GM18505 (cell line): ENCODE measurements at regions not wholly inside any gene's neighbourhood (a gene's known extent, or its start where the extent isn't known, plus 50 kb on each side); places are given as distances from the start of the nearest gene placed in this dataset.
"Not testable (repeated sequence)": the region's sequence is repeated elsewhere in the genome, so short reads cannot be mapped to it uniquely, and the experiment has no call there.

Experiments used
- ATAC-seq: cut with Tn5 transposase; IDR thresholded peaks from one replicate; pipeline ENCODE4 v1.9.1; 2021; ENCODE audit not compliant: unreplicated experiment
- POLR2A ChIP-seq: IDR thresholded peaks from 4 replicates; pipeline ENCODE4 v1.6.1; 2011; ENCODE audit warnings: borderline replicate concordance; ENCODE audit not compliant: insufficient read depth, insufficient read length; ENCODE audit errors: extremely low read depth

DNA sequence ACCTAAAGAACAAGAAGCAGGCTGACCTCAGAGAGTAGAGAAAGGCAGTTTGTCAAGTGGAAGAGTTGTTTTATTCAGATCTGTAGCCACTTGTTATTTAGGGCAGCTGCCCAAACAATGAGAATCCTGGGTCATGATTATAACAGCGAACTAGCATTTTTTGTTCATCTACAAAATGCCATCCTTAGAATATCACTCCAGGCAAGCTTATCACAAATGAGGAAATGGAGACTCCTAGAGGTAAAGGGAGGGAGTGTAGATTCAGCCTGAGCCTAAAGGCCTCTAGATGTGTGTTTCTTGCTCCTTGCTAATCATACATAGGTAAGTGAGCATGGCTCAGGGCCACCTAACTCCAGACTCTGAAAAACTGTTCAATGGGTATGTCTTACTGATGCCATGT, 126.1 kb downstream of the HNMT start:
- ATAC-seq: peak; percentile 71
- TF ChIP-seq POLR2A: no peak

DNA sequence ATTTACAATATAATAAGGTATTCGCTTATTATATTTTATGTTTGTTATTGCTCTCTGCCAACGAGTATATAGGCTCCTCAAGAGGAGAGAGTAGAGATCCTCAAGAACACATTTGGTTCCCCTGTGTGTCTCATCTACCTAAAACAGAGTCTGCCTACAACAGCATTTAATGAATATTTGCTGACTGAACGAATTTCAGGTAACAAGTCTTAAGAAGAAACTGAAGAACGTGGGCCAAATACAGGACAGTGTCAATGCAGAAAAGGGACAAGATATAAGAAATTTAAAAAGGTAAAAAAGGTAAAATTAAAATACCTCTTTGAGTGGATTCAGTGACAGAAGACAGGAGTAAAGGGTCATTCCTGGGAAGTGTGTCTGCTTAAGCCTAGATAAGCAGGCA, 129.2 kb downstream of the HNMT start:
- no peak for ATAC-seq
- TF ChIP-seq POLR2A: no peak

DNA sequence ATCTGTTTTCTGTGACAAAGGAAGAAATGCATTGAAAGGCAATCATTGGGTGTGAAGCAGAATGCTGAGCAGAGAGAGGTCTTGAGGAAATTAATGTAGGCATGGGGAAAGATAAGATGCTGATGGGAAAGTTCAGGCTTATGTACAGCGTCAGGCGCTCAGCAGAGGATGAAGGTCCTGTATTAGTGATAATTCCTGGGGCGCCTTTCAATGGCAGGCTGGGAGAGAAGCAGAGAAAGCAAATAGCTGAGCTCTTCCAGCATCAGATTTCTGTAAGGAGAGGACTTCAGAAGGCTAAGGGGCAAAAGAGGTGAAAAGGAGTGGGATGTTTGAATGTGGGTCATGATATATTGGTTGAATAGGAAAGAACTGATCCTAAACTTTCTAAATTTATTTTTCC, 129.8 kb downstream of the HNMT start:
- no peak for TF ChIP-seq POLR2A
- ATAC-seq: no peak

DNA sequence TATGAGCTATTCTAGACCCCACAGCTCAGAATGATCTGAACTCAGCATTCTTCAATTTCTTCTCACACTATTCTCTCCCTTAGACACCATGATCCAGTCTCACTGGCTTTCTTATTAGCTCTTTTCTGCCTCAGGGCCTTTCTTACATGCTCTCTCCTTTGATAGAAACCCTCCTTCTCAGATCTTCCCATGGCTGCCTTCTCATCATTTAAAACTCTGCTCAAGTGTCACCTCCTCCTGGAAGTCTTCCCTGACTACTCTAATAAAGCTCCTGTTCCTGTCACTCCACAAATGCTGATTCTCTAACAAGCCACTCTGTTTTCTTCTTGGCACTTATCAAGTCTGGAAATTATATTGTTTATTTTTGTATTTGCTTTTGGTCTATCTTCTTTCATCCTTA, 131.1 kb downstream of the HNMT start:
- no peak for TF ChIP-seq POLR2A
- no peak for ATAC-seq

DNA sequence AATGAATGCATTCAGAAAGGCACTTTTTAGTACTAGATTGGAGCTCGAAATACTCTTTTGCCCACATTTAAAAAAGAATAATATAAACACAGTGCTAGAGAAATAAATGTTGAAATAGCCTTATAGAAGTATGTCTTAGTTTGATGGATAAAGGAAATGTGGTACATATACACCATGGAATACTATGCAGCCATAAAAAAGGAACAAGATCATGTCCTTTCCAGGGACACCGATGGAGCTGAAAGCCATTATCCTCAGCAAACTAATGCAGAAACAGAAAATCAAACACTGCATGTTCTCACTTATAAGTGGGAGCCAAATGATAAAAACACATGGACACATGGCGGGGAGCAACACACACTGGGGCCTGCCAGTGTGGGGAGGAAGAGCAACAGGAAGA, 135.0 kb downstream of the HNMT start:
- ATAC-seq: not testable (repeated sequence)

DNA sequence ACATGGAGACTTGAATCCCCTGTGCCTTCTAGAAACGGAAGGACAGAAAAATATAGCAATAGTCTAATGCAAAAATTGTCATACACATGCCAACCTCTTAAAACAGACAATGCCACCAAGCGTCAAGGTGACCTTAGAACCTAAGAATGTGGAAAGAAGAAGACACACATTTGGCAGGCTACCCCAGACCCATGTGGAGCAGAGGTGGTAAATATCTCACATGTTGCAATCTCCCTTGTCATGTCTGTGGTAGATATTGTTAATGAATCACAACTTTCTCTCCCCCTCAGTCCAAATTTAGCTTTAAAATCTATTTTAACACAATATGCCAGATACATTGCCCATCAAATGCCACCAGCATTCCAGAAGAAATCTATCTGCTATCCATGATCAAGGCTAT, 137.4 kb downstream of the HNMT start:
- ATAC-seq: no peak
- no peak for TF ChIP-seq POLR2A

DNA sequence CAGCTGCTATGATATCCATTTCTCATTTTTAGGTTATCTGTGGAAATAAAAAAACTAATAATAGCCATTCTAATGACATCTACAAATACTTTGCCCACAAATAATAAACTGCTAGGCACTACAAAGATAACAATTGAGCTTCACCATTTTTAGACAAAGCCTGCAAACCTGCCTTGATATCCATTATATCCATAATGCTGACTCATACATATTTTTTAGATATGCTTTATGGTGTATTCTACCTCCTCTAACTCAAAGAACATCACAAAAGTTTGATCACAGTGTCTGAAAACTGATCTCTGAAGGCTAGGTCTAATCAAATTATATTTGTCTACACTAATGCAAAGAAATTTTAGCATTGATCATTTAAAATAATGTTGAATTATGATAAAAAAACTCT, 138.4 kb downstream of the HNMT start:
- ATAC-seq: no peak
- TF ChIP-seq POLR2A: no peak

DNA sequence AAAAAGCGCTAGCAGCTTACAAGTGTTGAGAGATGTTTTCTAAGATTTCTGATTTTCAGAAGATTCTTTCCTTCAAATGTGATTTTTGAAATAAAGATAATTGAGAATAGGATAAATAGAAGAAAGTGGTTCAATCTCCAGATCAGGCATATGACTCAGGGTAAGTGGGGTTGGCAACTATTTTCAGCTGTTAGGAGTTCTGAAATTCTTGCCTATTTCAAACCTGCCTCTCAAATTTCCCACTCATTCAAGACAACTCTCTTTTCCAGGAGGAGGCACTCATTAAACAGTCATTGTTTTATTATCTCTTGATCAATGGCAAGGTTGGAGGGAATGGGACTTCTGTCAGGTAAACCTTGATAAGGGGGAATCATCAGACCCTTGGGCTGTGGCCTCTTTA, 138.9 kb downstream of the HNMT start:
- ATAC-seq: no peak

DNA sequence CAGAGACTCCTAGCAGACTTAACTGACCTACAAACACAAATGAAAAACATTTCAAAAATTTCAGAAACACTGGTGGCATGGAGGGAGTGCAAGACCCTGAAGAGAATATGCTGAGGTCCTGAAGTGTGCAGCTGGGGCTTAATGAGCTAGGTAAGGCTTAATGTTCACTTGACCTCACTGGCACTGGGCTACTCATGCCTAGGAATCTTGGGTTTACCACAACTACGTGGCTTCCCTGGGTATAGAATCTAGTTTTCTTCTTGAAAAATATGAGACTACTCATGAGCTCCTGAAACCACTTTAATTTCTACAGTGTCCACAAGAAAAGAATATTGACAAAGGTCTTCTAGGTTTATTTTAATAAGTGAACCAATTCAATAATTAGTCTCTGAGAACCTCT, 139.8 kb downstream of the HNMT start:
- ATAC-seq: no peak

More for the DNA sequence above, 138.9 kb downstream of the HNMT start:
- TF ChIP-seq POLR2A: no peak

DNA sequence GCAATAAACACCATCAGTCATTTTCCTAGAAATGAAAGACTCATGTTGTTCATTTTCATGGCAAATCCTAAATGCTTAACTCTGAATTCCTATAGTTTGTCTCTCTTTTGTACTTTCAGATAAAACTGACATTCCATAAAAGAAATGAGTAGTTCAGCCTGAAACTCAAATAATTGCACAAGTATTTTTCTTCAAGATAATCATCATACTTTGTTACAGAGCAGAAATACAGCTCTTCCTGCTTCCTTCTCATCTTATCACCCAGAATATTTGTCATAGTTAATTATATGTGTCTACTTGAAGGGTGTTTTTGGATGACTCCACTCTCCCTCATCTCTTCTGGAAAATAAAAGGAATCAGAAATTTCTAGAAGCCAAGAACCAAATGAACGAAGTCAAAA, 141.1 kb downstream of the HNMT start:
- no peak for TF ChIP-seq POLR2A
- no peak for ATAC-seq

More for the DNA sequence above, 139.8 kb downstream of the HNMT start:
- TF ChIP-seq POLR2A: no peak

DNA sequence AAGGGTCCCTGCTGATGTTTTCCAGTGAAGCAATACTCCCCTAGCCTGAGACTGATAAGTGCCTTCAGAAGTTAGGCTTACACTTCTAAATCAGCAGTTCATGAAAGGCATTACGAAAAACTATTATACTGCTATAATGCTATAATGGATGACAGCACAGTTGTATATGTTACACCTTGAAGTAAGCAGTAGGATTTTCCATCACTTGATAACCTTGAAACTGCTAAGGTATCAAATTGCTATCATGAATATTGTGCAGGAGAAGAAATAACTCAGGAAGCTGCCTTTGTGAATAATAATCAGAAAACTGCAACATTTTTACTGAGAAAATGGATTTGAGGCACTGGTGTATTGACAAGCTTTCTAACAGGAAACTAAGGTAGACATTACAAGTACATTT, 142.3 kb downstream of the HNMT start:
- TF ChIP-seq POLR2A: no peak
- no peak for ATAC-seq

DNA sequence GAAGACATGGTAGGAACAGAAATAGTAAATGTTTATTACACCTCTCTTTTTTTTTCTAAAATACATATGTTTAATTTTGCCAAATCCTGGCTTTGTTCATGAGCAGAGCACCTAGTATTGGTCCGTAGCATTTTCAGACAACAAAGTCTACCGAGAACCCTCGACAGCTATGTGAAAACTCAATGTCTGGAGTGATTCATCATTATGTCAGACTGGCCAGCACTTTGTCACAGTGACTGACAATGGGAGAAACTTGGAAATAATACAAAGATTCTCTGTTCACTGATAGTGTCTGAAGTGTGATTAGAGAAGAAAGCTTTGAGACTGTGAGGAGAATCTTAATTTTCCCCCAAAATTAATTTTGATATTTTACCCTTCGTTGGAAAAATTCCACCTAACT, 143.0 kb downstream of the HNMT start:
- no peak for ATAC-seq
- no peak for TF ChIP-seq POLR2A

DNA sequence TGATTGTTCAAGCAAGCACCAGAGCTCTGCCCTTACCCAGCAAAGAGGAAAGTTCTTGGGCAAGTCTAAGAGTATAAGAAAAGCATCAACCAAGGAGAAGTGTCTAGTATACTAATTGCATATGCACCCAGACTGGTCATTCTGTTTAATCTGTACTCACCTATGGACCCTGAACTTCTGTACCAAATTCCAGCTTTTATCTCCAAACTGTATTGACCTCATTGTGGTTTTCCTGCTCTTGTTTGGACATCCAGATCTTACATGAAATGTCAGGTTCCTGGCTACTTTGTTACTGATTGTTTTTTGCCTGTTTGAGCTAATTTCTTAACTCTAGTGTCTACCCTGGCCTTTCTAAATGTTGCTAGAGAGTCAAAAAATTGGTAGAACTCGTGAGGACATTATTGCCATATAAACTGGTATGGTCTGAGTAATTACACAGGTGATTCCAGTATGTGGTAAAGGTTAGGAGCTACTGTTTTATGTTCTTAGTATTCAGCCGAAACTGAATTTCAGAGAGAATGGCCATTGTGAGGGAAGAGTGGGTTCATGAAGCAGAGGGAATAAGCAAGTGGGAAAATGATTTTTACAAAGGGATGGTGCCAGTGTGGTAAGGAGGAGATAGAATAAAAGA, 146.3 kb downstream of the HNMT start:
- no peak for TF ChIP-seq POLR2A
- no peak for ATAC-seq

DNA sequence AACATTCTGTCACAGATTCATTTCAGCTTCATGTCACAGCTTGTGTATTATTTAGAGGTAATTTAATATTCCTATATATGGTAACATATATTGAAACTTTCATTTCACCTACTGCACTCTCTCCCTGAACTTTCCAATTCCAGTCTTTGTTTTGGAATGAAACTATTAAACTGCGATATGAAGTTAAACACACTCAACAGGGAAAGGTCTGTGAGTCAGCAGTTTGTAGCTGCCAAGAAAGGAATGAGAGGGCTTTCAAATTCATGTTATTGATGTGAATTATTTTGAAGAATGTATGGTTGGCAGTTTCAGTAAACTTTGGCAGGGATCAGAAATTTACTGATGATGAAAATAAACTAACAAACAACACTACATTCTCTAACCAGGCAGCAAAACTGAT, 148.3 kb downstream of the HNMT start:
- no peak for ATAC-seq
- no peak for TF ChIP-seq POLR2A

DNA sequence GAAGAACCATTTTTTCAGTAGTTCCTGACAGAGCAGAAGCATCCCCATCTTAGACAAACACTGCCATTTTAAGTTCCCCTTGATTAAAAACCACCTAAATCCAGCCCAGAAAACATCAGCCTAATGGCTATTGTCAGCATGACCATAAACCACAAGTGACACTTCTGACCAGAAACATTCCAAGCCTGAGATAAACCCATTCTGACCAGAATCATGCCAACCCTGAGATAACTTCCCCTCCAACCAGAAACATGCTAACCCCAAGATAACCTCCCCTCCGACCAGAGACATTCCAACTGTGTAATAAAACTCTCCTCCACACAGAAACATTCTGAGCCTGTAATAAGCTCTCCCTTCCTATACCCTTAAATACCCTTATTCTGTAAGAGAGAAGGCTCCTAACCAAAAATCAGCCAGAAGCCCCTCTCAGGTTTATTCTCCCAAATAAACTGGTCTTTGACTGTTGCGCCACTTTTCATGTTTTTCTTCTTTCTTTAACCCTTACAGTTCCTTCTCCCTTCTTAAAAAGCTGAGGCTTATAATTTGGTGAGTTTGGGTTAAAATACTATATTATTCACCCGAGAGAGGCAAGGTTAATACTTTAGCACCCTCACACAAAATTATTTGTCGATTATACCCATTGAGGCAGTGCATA, 149.7 kb downstream of the HNMT start:
- no peak for ATAC-seq
- no peak for TF ChIP-seq POLR2A
